DOHH2 (cell line): ENCODE measurements at regions not wholly inside any gene's neighbourhood (a gene's known extent, or its start where the extent isn't known, plus 50 kb on each side); places are given as distances from the start of the nearest gene placed in this dataset.

ENCODE experiments used
- H3F3A ChIP-seq: fragments of 200-600 bp; sonication (generic), shearing (Covaris generic); 2 replicates; pipeline ENCODE4 v1.6.0; 2016; ENCODE audit warnings: antibody characterized with exemption, mild to moderate bottlenecking; ENCODE audit not compliant: control insufficient read depth, insufficient read depth
- H3K27ac ChIP-seq: fragments of 200-600 bp; sonication (generic); 2 replicates; pipeline ENCODE4 v1.5.1; 2014; ENCODE audit warnings: low read depth, mild to moderate bottlenecking, low read length, moderate library complexity
- H3K27me3 ChIP-seq: fragments of 200-600 bp; sonication (generic); 2 replicates; pipeline ENCODE4 v1.6.1; 2014; ENCODE audit warnings: mild to moderate bottlenecking, low read length, mixed read lengths; ENCODE audit not compliant: control insufficient read depth
- H3K36me3 ChIP-seq: fragments of 200-600 bp; sonication (generic); 2 replicates; pipeline ENCODE4 v1.6.1; 2014; ENCODE audit warnings: mild to moderate bottlenecking, low read length, moderate library complexity, mixed read lengths; ENCODE audit not compliant: control insufficient read depth
- H3K4me1 ChIP-seq: fragments of 200-600 bp; sonication (generic); 2 replicates; pipeline ENCODE4 v1.6.1; 2014; ENCODE audit warnings: mild to moderate bottlenecking, low read length, mixed read lengths; ENCODE audit not compliant: control insufficient read depth
- H3K4me2 ChIP-seq: fragments of 200-600 bp; sonication (generic); 2 replicates; pipeline ENCODE4 v1.6.0; 2014; ENCODE audit warnings: mild to moderate bottlenecking, low read length, moderate library complexity
- H3K4me3 ChIP-seq: fragments of 200-600 bp; sonication (generic); 2 replicates; pipeline ENCODE4 v1.5.1; 2014; ENCODE audit warnings: mild to moderate bottlenecking, low read length, mixed read lengths
- H3K79me2 ChIP-seq: fragments of 200-600 bp; sonication (generic); 2 replicates; pipeline ENCODE4 v1.6.1; 2014; ENCODE audit warnings: mild to moderate bottlenecking, low read length, mixed read lengths; ENCODE audit not compliant: control insufficient read depth
- H3K9me2 ChIP-seq: fragments of 200-600 bp; sonication (generic); replicated peaks from 2 replicates; pipeline ENCODE4 v1.6.1; 2014; ENCODE audit warnings: mild to moderate bottlenecking, low read length, mixed read lengths; ENCODE audit not compliant: control insufficient read depth
- H3K9me3 ChIP-seq: fragments of 200-600 bp; sonication (generic); 2 replicates; pipeline ENCODE4 v1.6.1; 2014; ENCODE audit warnings: antibody characterized with exemption, low read length, mixed read lengths; ENCODE audit not compliant: control insufficient read depth, insufficient read depth
- H4K20me1 ChIP-seq: fragments of 200-600 bp; sonication (generic); 2 replicates; pipeline ENCODE4 v1.6.0; 2014; ENCODE audit warnings: low read depth, mild to moderate bottlenecking, antibody characterized with exemption, low read length, moderate library complexity; ENCODE audit not compliant: control insufficient read depth, insufficient read depth
- EZH2phosphoT487 ChIP-seq: fragments of 200-600 bp; sonication (generic); IDR thresholded peaks from 2 replicates; pipeline ENCODE4 v1.6.1; 2017; ENCODE audit warnings: borderline replicate concordance, mild to moderate bottlenecking, antibody characterized with exemption, low read length, moderate library complexity, mixed read lengths
- TF ChIP-seq, protein P1 (sequence below): fragments of 200-600 bp; sonication (generic); IDR thresholded peaks from one replicate; pipeline ENCODE4 v1.5.1; 2014; ENCODE audit warnings: antibody characterized with exemption, mild to moderate bottlenecking, low read depth, low read length; ENCODE audit not compliant: poor library complexity, severe bottlenecking

DNA sequence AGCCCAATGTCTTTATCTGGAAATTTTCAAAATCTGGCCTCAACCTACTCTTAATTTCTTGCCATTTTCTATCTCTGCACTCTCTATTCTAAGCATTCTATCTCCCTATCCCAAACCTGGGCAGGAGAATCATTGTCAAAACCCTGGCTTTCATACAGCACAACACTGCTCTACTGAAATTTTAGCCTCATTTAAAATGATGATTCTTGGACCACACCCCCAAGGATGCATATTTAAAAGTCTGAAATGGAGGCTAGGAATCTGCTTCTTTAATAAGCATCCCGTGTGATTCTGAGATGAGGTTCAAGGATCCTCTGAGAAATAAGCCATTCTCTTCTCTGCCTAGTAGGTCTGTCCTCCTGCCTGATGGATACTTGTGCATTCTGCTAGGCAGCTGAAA, 50.8 kb upstream of the EGR2 start:
- H3F3A ChIP-seq, result no peaks in the 10 kb centered on the region
- H3K4me1 ChIP-seq, result no peaks in the 10 kb centered on the region
- no peak overlapping the region for H3K4me2 ChIP-seq
- no peaks in the 10 kb centered on the region for H4K20me1 ChIP-seq
- no peaks in the 10 kb centered on the region for H3K27me3 ChIP-seq
- no peak overlapping the region for H3K27ac ChIP-seq
- no peaks in the 10 kb centered on the region for H3K9me3 ChIP-seq
- TF ChIP-seq, protein P1, sequence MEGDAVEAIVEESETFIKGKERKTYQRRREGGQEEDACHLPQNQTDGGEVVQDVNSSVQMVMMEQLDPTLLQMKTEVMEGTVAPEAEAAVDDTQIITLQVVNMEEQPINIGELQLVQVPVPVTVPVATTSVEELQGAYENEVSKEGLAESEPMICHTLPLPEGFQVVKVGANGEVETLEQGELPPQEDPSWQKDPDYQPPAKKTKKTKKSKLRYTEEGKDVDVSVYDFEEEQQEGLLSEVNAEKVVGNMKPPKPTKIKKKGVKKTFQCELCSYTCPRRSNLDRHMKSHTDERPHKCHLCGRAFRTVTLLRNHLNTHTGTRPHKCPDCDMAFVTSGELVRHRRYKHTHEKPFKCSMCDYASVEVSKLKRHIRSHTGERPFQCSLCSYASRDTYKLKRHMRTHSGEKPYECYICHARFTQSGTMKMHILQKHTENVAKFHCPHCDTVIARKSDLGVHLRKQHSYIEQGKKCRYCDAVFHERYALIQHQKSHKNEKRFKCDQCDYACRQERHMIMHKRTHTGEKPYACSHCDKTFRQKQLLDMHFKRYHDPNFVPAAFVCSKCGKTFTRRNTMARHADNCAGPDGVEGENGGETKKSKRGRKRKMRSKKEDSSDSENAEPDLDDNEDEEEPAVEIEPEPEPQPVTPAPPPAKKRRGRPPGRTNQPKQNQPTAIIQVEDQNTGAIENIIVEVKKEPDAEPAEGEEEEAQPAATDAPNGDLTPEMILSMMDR, result no peak
- no peak for TF ChIP-seq EZH2phosphoT487
- no peaks in the 10 kb centered on the region for H3K9me2 ChIP-seq
- H3K36me3 ChIP-seq, result no peaks in the 10 kb centered on the region
- H3K79me2 ChIP-seq, result no peaks in the 10 kb centered on the region
- H3K4me3 ChIP-seq, result no peak overlapping the region

DNA sequence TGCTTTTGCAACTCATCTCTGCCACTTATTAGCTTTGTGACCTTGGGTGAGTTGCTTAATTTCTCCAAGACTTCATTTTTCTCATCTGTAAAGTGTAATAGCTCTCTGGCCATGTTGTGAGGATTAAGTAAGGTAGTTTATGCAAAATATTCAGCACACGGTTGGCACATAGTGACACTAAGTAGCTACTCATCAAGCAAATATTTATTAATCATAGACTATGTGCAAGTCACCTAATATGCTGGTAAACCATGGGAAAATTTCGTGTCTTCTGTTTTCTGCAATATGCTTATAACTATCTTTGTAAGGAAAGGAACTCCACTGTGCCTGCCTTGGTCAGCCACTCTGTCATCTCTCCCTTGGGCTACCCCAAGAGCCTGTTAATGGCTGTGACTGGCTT, 50.3 kb upstream of the EGR2 start:
- no peak for TF ChIP-seq EZH2phosphoT487
- TF ChIP-seq, protein P1, result no peak
- Histone ChIP-seq H3K9me3 (no peaks in the 10 kb centered on the region), H4K20me1 (no peaks in the 10 kb centered on the region)

More for the DNA sequence above, 50.3 kb upstream of the EGR2 start:
- Histone ChIP-seq H3K4me3 (no peak overlapping the region), H3K4me1 (no peaks in the 10 kb centered on the region), H3K27ac (no peak overlapping the region), H3K4me2 (no peak overlapping the region), H3K27me3 (no peaks in the 10 kb centered on the region), H3K36me3 (no peaks in the 10 kb centered on the region), H3K79me2 (no peaks in the 10 kb centered on the region), H3F3A (no peaks in the 10 kb centered on the region), H3K9me2 (no peaks in the 10 kb centered on the region)
